Islet of Langerhans (tissue), 1 donor: ENCODE measurements at regions not wholly inside any gene's neighbourhood (a gene's known extent, or its start where the extent isn't known, plus 50 kb on each side); places are given as distances from the start of the nearest gene placed in this dataset.
"Not testable (repeated sequence)": the region's sequence is repeated elsewhere in the genome, so short reads cannot be mapped to it uniquely, and the experiment has no call there.

Experiments
- FAIRE-seq: peaks from one replicate; lab custom pipeline; 2011; peaks lifted over from hg19 to GRCh38; lab: Jason Lieb, UNC

GRCh38 chr7:55261386-55261770, 103.8 kb upstream of the LANCL2 start:
- FAIRE-seq, result no peak

- not testable (repeated sequence) for FAIRE-seq
These were observed 99.8 kb upstream of the LANCL2 start for GRCh38 chr7:55265328-55265727.

DNA sequence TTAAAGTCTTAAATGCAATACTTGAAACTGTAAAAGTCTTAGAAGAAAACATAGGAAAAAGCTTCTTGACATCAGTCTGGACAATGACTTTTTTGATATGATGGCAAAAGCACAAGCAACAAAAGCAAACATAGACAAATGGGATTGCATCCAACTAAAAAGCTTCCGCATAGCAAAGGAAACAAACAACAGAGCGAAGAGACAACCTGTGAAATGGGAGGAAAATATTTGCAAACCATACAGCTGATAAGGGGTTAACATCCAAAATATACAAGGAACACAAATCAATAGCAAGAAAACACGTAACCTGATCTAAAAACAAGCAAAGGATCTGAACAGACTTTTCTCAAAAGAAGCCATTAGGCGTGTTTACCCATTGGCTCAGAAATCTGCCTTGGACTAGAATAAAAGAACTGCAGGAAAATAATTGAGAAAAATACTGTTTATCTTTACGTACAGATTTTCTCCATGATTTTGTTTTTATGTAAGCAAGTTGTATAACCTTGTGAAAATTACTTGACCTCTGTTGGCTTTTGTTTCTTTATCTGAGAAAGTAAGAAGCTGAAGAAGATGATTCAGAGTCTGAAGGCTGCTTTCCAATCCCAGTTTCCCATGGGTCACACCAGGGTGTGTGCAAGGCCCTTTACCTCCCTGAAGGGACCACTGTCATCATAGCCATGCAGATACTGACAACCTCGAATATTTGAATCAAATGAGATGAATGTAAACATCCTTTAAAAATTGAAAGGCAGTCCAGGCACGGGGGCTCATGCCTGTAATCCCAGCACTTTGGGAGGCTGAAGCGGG, 99.1 kb upstream of the LANCL2 start:
- FAIRE-seq, result no peak

DNA sequence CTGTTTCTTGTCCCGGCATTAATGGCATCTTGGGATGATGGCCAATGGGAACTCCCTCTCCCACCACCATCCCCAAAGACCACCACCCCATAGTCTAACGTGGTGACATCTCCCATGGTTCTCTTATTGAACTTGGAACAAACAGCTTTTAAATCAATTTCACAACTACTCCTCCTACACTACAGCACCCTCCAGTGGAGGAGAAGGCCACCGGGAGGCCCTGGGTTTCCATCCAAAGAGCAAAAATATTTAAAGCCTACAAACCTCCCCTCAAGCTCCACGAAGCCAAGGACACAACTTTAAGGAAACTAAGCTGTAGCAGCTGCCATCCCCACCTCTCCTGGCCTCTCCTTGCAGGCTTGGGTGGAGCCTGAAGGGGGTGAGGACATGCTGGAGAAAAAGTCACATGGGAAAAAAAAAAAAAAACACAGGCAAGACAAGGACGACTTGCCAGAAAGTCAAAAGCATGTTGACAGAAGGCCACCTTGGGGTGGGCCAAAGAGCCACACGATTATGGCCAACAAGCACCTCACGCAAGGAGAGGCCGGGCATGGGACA, 94.0 kb upstream of the LANCL2 start:
- no peak for FAIRE-seq

GRCh38 chr7:55271661-55272060, 93.5 kb upstream of the LANCL2 start:
- FAIRE-seq, result no peak

GRCh38 chr7:55272328-55272727, 92.8 kb upstream of the LANCL2 start:
- FAIRE-seq, result no peak

DNA sequence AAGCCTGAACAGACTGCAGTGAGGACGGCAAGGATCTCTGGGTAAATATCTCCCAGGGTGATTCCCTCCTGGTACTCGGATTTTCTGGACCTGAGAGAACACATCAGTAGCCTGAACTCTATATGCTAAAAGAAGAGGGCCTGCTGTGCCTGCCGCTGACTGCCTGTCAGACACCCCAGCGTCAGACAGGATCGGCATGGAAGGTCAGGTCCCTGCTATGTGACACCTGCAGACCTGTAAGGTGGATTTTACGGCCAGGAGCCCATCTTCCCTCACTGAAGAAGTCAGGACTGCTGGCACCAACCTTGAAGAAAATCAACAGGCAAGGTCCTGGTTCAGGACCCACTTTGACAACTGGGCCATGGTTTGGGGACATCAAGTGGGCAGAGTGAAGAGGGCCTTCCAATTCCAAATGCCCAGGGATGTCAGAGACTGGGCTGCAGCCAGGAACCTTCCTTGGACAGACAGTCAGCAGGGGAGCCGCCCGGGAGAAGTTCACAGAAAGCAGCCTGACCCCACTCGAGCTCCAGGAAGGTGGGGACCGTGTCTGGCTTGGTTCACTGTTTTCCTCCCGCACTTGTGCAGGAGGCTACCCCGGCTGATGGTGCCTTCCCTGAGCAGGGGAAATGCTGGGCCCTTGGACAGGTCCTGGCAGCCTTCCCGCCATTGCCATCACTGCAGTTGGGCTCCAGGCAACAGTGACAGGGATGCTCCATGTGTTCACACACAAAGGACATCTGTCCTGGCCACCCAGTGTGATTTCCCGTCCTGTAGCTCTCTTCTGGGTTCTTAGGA, 91.8 kb upstream of the LANCL2 start:
- FAIRE-seq, result no peak

DNA sequence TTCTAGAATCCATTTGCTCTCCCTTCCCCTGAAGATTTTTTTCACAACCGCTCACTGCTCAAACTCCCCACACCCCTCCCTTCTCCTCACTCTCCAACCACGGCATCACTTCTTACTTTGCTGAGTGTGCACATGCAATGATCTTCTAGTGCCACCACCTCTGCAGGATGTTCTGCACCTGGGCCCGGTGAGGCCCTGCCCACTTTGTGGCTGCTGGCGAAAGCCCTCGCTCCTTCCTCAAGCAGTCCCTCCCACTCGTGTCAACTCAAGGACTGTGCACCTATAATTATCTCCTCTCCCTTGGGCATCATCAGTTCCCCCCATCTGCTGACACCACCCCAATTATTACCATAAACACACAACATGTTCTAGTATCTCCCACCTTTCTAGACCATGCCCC, 91.0 kb upstream of the LANCL2 start:
- FAIRE-seq, result no peak

GRCh38 chr7:55275291-55276200, 89.6 kb upstream of the LANCL2 start:
- FAIRE-seq, result no peak

- FAIRE-seq, result no peak
These were observed 88.4 kb upstream of the LANCL2 start for GRCh38 chr7:55276572-55277295.

GRCh38 chr7:55277916-55278315, 87.2 kb upstream of the LANCL2 start:
- FAIRE-seq, result no peak

DNA sequence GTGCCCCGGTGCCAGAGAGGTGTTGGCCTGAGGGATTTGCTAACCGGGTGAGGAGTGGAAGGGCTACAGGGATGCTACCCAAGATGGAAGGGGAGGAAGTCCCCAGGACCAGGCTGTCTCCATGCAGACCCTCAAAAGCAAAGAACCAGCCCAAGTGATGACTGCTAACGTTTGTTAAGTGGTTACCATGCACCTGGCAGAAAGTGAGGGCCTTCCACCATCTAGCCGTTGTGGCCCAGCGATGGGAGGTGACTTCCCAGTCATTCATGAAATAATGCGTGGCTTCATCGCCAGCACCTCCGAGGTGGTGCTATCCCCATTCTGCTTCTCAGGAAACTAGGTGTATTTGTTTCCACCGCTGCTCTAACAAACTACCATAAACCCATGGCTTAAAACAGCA, 86.8 kb upstream of the LANCL2 start:
- no peak for FAIRE-seq

DNA sequence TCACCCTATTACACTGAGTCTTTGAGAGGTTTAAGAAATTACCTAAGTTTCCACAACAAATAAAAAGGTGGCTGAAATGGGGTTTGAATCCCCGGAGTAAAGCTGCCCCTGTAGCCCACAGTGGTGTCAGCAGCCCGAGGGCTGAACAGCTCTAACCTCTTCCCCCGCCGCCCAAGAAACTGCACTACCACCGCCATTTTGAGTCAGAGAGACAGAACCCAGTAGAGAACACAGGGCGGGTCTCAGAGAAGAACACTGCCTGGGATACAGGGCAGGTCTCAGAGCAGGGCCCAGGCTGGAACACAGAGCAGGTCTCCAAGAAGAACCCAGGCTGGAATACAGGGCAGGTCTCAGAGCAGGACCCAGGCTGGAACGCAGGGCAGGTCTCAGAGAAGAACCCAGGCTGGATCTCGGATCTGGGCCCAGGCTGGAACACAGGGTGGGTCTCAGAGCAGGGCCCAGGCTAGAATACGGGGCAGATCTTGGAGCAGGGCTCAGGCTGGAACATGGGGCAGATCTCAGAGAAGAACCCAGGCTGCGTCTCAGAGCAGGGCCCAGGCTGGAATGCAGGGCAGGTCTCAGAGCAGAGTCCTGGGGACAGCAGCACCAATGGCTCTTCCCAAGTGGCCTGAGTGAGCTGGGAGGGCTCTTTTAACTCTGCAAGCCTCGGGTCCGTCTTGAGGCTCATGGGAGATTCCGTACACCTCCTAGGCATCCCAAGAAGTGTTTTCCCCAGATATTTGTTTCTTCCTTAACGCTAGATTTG, 85.9 kb upstream of the LANCL2 start:
- no peak for FAIRE-seq

GRCh38 chr7:55280031-55280454, 85.1 kb upstream of the LANCL2 start:
- FAIRE-seq, result peak; percentile 86

DNA sequence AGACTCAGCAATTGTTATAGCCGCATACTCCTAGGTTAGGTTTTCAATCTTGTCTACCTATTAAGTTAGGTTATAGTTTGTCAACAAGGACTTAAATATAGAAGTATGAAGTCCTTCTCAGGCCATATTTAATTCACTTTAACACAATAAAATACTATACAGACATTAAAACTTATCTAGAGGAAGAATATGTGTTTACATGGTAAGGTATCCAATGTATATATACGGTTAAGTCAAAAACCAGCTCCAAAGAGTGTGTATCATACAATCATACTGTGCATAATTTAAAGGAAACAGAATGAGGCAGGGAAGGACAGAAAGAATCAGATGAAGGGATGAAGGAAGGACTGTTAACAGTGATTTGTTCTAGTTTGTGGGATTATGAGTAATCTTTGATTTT, 79.5 kb upstream of the LANCL2 start:
- no peak for FAIRE-seq

DNA sequence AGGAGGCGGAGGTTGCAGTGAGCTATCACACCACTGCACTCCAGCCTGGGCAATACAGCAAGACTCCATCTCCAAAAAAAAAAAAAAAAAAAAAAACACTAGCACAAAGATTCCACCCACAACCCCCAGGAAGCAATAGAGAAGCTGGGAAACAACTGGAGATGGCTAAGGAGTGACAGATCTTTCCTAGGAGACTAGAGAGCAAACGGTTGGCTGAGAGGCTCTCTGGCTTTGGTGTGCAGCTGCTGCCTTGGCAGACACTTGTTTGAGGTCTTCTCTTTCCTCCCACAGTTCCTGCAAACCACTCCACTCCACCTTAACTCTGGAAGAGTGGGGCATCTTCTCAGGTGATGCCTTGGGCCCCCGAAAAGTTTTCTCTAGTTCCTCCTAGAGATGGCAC, 78.5 kb upstream of the LANCL2 start:
- FAIRE-seq, result no peak

DNA sequence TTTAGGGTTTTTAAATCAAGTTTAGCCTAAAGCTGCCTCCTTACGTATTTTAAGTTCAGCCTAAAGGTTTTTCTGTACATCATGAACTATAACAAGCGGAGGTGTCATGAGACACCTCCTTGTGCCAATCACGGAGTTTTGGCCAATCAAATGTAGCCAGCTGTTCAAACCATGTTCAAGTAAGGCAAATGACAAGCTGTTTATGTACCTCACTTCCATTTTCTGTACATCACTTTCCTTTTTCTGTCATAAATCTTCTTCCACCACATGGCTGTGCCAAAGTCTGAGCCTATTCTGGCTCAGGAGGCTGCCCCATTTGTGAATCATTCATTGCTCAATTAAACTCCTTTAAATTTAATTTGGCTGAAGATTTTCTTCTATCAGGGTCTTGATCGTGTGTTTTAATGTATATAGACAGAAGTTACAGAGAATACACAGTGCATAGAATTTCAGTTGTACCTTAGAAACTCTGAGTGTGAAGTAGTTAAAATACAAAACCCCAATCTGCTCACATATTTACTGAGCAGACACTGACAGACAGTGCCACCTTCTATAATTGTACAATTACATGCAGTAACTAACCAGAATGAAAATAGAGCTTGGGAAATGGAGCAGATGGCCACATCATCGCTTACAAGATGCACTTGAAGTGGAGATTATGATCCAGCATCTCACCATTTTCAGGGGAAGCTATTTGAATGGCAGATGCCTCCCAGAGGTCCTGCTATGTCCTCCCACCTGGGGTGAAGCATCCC, 76.9 kb upstream of the LANCL2 start:
- no peak for FAIRE-seq

DNA sequence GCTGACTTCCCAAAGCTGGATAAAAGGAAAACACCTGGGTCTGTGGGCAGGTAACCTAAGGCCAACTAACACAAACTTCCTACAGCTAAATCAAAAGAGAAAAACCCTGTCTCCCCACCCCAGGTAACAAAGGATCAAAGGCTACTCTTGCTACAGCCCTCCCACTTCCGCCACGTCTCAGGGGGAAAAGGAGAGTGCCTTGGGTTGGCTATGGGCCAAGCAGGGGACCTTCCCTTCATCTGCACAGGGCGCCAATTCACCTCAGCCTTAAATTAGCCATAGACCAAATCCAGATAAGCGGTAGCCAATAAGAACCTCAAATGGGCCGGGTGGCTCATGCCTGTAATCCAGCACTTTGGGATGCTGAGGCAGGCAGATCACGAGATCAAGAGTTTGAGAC, 69.1 kb upstream of the LANCL2 start:
- FAIRE-seq, result no peak

DNA sequence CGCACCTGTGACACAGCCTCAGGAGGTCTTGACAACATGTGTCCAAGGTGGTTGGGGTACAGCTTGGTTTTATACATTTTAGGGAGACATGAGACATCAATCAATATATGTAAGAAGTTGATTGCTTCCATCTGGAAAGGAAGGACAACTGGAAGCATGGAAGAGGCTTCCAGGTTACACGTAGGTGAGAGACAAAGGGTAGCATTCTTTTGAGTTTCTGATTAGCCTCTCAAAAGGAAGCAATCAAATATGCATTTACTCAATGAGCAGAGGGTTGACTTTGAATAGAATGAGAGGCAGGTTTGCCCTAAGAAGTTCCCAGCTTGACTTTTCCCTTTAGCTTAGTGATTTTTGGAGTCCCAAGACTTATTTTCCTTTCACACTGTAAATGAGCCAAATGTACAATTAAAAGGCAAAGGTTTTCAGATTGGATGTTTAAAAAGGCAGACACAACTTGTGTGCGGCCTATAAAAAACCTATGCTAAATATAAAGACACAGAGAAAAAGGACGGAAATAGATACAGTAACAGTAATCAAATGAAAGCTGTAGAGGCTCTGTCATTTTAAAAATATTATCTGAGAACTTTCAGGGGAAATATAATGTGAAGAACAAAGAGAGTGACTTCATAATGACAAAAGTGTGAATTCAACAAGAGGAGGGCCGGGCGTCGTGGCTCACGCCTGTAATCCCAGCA, 65.7 kb upstream of the LANCL2 start:
- no peak for FAIRE-seq
